ENCODE measurements at regions not wholly inside any gene's neighbourhood (a gene's known extent, or its start where the extent isn't known, plus 50 kb on each side); places are given as distances from the start of the nearest gene placed in this dataset.

DNA sequence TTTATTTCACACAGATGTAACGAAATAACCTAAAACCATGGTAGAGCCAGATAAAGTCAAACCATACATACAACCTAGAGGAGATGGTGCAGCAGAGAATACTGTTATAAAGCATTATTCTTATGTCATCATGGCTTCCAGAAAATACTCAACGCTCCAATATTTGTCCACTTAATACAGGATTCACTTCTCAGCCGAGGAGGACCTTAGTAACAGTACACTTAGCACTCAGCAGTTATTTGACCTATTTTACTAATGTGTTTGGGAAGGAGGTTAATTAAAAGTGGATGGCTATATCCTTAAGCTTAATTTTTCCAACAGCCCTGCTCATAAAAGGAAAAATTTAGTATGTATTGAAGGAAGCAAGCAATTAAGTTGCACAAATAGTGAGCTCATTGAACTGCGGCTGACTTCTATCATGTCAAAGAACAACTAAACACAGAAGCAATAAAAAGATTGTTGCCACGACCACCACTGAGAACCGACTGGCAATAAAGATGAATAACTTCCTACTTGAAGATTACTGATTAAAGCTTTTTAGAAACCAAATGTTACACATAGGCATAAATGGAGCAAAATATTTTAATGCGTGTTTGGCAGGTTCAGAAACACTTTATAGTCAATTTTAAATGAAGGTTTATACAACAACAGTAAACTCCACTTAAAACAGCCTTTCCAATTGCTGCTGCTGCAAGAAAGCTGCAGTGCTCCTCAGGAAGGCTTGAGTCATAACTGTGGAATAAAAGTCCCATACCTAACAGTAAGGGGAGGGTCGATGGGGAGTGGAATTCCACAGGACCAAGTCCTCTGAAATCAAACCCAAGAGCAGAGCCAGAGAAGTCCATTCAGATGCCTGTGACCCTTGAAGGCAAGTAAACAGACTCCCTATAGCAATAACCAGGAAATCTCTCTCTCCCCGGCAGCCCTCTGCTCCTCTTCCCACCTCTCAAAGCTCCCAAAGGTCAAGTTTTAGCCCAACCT lies 218.9 kb upstream of the CDKN3 start:
- no peak for DNase-seq

DNA sequence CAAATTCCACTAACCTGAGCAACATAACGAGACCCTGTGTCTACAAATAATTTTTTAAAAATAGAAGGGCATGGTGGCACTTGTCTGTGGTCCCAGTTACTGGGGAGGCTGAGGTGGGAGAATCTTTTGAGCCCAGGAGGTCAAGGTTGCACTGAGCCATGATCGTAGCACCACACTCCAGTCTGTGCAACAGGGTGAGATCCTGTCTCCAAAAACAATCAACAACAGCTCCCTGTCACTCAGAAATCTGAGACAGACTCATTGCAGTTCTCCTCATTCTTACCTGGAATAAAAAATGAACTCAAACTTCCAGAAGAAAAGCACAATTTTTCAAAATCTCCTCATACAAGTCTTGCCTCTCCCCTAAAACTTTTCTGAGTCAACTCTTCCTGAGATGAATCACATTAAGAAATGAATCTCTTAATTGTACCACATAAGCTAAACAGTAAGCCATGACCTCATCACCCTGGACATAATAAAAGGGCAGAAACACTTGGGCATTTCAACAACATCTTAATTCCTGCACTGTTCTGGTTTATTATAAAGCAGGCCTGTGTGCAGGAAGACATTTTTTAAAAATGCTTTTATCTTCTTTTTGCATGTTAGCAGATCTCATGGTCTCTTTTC lies 214.3 kb upstream of the CDKN3 start:
- no peak for DNase-seq

GRCh38 chr14:54186821-54187763 lies 209.7 kb upstream of the CDKN3 start:
- no peak for DNase-seq

DNA sequence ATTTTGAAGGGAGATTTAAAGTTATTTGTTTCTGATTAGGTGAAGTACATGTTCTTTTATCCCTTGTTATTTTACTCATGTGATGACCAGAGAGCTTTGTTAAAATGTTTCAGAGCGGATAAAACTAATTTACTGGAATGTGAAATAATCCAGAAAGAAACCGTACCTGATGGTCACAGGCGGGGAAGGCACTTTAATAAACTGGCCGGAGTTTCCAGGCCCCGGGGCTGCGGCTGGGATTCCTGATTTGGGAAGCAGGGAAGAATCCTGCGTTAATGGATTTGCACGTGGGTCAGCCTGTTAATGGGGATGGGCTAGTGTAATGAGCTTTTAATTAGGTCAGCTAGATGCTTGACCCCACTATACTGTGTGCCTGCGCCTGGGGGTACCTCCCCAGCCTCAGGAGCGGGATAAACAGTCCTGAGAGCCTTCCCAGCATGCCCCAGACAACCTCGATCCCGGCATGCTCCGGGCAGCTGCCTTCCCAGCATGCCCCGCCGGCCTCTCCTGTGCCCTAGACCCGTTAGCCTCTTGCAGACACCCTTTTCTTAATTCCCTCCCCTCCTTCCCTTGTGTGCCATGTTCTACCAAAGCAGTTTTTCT lies 208.6 kb upstream of the CDKN3 start:
- no peak for DNase-seq

DNA sequence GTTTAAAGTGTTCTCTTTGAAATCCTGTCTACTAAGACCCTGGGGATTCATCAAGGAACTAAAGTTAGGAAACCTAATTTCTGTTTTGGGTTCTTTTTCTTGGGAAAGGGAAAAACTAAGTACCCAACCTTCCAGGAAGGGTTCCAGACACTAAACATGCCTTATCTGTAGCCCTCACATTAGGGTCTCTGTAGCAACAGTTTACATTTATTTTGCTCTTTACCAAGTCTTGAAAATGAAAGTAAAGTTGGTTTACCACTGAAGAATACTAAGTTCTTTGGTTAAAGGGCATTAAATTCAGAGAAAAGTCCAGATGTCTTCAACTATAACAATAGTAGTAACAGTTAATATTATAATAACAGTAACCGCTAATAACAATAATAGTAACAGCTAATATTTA lies 207.5 kb upstream of the CDKN3 start:
- DNase-seq, result no peak

GRCh38 chr14:54189748-54190354 lies 207.0 kb upstream of the CDKN3 start:
- no peak for DNase-seq

DNA sequence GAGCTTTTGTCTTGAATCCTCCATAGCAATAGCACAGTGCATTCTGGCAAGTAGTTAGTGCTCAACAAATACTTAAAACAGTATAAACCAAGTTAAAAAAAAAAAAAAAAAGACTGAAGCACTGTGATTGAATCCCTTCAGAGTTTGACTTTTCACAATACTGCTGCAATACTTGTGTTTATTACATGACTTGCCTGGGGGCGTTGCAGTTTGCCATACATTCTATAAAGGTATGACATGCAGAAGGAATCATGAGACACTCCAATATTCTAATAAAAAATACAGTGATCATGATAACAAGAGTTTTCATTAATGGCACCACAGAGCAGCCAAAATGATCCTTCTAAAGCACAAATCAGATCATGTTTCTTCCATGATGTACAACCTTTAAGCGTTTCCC lies 205.0 kb upstream of the CDKN3 start:
- DNase-seq, result no peak

DNA sequence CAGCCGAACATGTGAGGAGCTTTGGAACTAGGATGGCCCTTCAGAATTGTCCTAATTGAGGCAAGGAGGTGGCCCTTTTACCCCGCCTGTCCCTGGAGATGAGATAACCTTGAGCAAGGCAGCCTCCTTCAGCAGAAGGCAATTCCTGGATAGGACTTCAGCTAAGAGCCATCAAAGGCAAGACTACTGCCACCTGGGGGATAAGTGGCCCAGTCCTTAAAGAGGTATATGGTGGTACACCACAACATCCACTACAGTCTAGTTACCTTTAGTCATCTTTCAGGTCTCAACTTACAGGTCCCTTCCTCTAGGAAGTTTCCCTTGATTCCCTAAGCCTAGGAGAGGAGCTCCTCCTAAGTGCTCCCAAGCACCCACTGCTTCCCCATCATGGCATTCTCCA lies 204.2 kb upstream of the CDKN3 start:
- no peak for DNase-seq

DNA sequence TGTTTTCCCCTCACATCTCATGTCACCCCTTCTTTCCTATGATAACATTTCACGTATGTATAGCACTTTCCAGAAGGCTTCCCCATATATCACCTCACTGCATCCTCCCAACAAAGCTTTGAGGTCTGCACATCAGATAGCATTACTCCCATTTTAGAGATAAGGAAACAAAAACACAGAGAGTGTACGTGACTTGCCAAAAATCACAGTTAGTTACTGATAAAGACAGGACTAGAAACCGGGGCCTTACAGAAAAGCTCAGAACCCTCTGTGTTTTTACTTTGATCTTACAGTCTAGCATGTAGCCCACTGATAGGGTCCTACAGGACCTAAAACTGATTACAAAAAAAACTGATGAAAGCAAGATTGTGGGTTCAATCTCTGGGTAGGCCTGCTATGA lies 202.9 kb upstream of the CDKN3 start:
- DNase-seq, result no peak

- no peak for DNase-seq
Observed at GRCh38 chr14:54194501-54194900, 202.3 kb upstream of the CDKN3 start.

DNA sequence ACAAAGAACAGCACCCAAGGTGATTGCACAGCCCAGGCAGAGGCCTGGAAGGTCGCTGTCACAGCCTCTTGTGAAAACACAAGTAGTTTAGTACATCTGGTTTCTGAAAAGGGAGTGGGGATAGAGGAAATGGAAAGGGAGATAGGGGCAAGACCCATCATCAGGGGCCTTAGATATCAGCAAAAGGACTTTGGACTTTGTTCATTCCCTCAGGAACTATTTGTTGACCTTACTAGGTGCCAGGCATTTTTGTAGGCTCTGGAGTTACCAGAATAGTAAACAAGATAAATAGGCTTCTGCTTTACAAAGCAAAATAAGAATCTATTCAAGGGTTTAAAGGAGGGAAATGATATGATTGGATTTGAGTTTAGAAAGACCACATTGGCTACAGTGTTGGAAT lies 199.4 kb upstream of the CDKN3 start:
- no peak for DNase-seq

DNA sequence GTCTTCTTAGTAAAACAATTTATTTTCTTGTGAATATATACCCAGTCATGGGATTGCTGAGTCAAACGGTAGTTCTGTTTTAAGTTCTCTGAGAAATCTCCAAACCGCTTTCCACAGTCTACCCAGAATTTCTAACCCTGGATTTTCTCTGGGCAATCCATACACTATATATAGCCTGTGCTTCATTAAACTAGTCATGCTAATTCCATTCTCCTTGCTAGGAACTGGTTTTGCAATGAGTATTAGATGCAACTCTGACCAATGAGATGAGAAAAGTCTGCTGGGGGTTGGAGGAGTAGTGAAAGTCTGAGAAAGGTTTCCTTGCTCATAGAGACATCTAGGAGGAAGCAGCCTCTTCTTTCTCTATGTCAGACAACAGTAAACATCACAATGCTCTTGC lies 196.1 kb upstream of the CDKN3 start:
- DNase-seq, result no peak

DNA sequence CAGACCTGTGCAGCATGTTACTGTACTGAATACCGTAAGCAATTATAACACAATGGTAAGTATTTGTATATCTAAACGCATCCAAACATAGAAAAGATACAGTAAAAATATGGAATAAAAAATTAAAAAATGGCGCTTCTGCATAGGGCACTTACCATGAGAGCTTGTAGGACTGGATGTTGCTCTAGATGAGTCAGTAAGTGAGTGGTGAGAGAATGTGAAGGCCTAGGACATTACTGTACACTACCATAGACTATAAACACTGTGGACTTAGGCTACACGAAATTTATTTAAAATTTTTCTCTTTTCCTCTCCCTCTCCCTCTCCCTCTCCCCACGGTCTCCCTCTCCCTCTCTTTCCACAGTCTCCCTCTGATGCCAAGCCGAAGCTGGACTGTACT lies 194.5 kb upstream of the CDKN3 start:
- DNase-seq, result no peak

DNA sequence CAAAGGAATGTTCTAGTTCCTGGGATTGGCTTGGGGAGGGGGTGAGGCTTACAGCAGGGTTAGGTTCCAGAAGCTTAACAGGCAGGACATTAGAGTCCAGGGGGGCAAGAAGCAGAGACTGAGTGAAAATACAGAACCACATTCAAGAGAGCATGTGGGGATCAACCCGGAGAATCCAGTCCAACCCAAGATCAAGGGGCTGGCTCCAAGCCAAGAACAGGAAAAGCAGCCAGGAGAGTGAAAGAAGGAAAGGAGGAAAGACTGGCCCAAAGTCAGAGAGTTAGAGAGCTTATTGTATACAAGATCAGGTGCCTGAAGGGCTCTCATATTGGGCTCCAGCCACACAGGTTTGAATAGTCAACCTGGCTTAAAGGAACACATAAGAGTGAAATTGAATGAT lies 190.3 kb upstream of the CDKN3 start:
- DNase-seq, result no peak

DNA sequence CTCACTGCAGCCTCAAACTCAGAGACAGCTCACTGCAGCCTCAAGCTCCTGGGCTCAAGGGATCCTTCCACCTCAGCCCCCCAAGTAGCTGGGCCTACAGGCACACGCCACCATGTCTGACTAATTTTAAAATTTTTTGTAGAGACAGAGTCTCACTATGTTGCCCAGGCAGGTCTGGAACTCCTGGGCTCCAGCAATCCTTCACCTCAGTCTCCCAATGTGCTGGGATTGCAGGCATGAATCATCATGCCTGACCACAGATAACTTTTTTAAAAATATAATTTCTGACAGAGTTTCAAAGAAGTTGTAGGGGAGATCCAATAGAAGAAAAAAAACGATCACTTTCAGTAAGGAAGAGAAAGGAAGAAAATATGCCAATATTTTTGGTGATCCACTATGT lies 189.7 kb upstream of the CDKN3 start:
- no peak for DNase-seq

DNA sequence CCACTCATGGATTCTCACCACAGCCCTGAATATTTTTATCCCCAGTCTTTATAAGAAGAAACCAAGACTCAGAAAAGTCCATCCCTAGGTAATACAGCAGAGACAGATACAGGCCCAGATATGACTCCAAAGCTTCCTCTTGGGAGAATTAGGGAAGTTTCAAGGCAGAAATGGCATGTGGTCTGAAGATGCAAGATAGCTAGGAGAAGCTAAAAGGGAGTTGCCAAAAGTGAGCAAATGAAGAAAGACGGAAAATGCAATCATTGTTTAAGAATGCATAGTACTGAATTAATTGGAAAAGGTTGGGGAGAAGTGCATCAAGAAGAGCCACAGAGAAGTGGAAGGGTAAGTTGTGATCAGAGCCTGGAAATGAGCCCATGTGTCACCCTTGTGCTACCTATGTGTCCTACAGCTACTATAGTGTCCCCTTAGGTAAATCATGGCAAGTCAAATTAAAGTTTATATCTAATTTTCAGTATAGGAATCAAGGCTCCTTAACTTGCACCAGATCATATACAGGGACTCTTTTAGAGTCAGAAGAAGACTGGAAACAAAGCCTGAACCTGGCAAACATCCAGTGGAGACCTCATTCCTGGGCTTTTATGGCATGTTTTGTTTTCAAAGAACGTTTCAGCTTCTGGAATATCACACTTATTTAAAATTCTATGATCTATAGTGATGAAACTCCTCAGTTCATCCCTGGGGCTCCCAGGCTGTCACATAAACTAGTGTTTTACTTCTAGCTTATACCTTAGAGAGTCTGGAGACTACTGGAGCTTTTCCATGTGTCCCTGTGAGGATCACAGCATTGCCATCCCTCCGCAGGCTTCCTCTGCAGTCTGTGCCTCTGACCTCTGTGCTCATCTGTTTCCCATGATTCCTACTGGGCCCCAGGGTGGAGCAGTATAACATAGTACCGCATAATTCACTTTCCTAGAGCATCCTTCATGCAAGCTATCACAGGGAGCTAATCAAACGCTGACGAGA lies 189.0 kb upstream of the CDKN3 start:
- DNase-seq, result no peak

DNA sequence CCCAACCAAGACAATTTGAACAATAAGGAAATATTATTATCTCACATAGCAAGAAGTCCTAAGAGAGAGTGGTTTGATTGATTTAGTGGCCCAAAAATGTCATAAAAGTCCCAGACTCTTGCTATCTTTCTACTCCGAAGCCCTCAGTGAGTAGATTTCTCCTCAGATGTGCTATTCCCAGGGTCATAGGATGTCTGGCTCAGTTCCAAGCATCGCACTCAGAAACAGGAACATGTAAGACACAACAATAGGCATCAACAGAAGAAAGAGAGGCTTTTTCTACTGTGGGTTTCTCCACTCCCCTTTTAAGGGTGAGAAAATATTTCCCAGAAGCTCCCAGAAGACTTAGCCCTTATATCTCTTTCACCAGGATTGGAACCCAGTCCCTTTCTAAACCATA lies 188.1 kb upstream of the CDKN3 start:
- DNase-seq, result no peak

GRCh38 chr14:54209511-54210250 lies 187.1 kb upstream of the CDKN3 start:
- DNase-seq, result no peak

DNA sequence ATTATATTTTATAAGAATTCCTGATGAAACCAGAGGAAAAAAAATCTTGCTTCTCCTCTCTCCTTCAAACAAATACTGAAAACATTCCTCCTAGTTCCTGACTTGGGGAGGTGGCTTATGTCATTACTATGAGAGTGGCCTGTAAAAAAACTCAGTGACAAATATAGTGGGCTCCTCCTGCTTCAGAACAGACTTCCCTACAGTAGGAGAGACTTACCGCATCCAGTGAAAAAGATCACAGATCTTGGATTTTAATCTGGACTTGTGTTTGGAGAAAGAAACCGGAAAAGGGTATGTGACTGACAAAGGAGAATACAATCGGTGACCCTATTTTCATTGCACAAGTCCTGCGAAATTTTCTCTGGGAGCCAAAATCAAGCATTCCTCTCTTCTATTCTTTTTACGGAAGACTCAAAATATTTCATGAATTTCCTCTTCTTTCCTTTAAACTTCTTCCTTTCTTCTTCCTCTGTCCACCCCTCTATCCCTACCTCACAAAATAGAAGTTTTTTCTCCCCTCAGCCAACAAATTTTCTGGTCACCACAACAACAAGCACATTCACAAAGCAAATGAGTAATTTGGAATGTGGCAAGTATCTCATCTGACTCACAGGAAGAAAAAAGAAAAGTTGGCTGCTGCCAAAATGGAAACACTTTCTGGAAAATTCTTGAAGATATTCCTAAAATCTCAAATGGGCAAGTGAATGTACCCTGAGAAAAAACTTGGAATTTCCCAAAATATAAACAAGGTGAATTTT lies 185.1 kb upstream of the CDKN3 start:
- DNase-seq, result no peak

DNA sequence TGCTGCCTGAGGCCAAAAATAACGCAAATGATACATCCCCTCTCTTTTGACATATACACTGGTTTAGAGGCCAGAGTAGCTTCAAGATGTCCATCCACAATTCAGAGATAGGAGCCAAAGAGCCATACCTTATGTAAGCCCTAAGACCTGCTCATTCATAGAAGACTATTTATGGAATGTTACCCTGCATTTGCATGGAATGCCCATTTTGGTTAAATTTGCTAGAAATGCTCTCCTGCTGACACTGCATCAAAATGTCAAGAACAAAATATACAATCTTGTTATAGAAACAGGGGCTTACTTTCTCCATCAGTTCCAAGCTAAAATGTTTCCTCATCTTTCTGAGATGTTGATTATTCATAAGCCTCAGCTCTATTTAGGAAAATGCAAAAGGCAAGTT lies 183.3 kb upstream of the CDKN3 start:
- no peak for DNase-seq
